HFFc6 (cell line): ENCODE measurements at regions not wholly inside any gene's neighbourhood (a gene's known extent, or its start where the extent isn't known, plus 50 kb on each side); places are given as distances from the start of the nearest gene placed in this dataset.
"Not testable (repeated sequence)": the region's sequence is repeated elsewhere in the genome, so short reads cannot be mapped to it uniquely, and the experiment has no call there.

Experiments used
- DNase-seq: peaks from one replicate; pipeline ENCODE4 v3.0.0-alpha.2; 2018
- H3K27ac Mint-ChIP-seq: 2 replicates; pipeline ENCODE4 v1.8.0; 2020; ENCODE audit warnings: mild to moderate bottlenecking, mixed read lengths
- H3K27me3 Mint-ChIP-seq: 2 replicates; pipeline ENCODE4 v1.8.0; 2021; ENCODE audit warnings: mild to moderate bottlenecking, moderate library complexity, mixed read lengths; ENCODE audit not compliant: insufficient read depth
- H3K36me3 Mint-ChIP-seq: 2 replicates; pipeline ENCODE4 v1.8.0; 2021; ENCODE audit warnings: low read depth, mixed read lengths
- H3K4me1 Mint-ChIP-seq: 2 replicates; pipeline ENCODE4 v1.8.0; 2020; ENCODE audit warnings: low read depth, mixed read lengths
- H3K4me3 Mint-ChIP-seq: 2 replicates; pipeline ENCODE4 v1.8.0; 2020; ENCODE audit warnings: mild to moderate bottlenecking, moderate library complexity, mixed read lengths
- H3K9me3 Mint-ChIP-seq: 2 replicates; pipeline ENCODE4 v1.8.0; 2020; ENCODE audit warnings: mild to moderate bottlenecking, mixed read lengths
- CTCF ChIP-seq: fragments of 200-600 bp; sonication (generic); IDR thresholded peaks from 2 replicates; pipeline ENCODE4 v1.5.0; 2021; ENCODE audit warnings: antibody characterized with exemption, mild to moderate bottlenecking

GRCh38 chr1:112849425-112850033, 106.5 kb downstream of the SLC16A1 start:
- no peak for TF ChIP-seq CTCF
- peaks cover 39% of the 10 kb centered on the region for H3K4me1 Mint-ChIP-seq
- H3K27me3 Mint-ChIP-seq: peaks cover 5% of the 10 kb centered on the region
- peak overlapping the region; percentile 83 for H3K4me3 Mint-ChIP-seq
- H3K27ac Mint-ChIP-seq: peak overlapping the region; percentile 61; the same call in 1 of the 2 replicates
- H3K9me3 Mint-ChIP-seq: peaks cover 10% of the 10 kb centered on the region
- DNase-seq: no peak
- H3K36me3 Mint-ChIP-seq: peaks cover 13% of the 10 kb centered on the region

GRCh38 chr1:112841825-112842224, 114.2 kb downstream of the SLC16A1 start:
- TF ChIP-seq CTCF: no peak
- no peak overlapping the region for H3K4me3 Mint-ChIP-seq
- H3K27me3 Mint-ChIP-seq: peaks cover 1% of the 10 kb centered on the region; the same call in 1 of the 2 replicates
- H3K27ac Mint-ChIP-seq: no peak overlapping the region
- no peaks in the 10 kb centered on the region for H3K9me3 Mint-ChIP-seq
- peaks cover 11% of the 10 kb centered on the region for H3K4me1 Mint-ChIP-seq
- H3K36me3 Mint-ChIP-seq: no peaks in the 10 kb centered on the region
- no peak for DNase-seq

- Mint-ChIP-seq H3K27ac (no peak overlapping the region), H3K4me1 (peaks cover 20% of the 10 kb centered on the region), H3K27me3 (no peaks in the 10 kb centered on the region), H3K4me3 (no peak overlapping the region), H3K9me3 (no peaks in the 10 kb centered on the region), H3K36me3 (no peaks in the 10 kb centered on the region)
- DNase-seq: no peak
- TF ChIP-seq CTCF: no peak
These were observed 115.1 kb downstream of the SLC16A1 start for GRCh38 chr1:112840631-112841624.

GRCh38 chr1:112836642-112837041, 119.4 kb downstream of the SLC16A1 start:
- DNase-seq: no peak
- TF ChIP-seq CTCF: no peak
- no peak overlapping the region; the same call in 1 of the 2 replicates for H3K4me3 Mint-ChIP-seq
- no peaks in the 10 kb centered on the region for H3K36me3 Mint-ChIP-seq
- H3K9me3 Mint-ChIP-seq: no peaks in the 10 kb centered on the region
- H3K27ac Mint-ChIP-seq: no peak overlapping the region
- no peaks in the 10 kb centered on the region for H3K27me3 Mint-ChIP-seq
- peaks cover 25% of the 10 kb centered on the region for H3K4me1 Mint-ChIP-seq

- no peak overlapping the region for H3K4me3 Mint-ChIP-seq
- no peak overlapping the region for H3K27ac Mint-ChIP-seq
- peaks cover 18% of the 10 kb centered on the region for H3K4me1 Mint-ChIP-seq
- no peak for TF ChIP-seq CTCF
- no peaks in the 10 kb centered on the region for H3K27me3 Mint-ChIP-seq
- H3K9me3 Mint-ChIP-seq: no peaks in the 10 kb centered on the region
- no peaks in the 10 kb centered on the region for H3K36me3 Mint-ChIP-seq
- DNase-seq: no peak
These were observed 118.7 kb upstream of the PPM1J start for GRCh38 chr1:112833806-112834205.

GRCh38 chr1:112832259-112832658, 117.1 kb upstream of the PPM1J start:
- DNase-seq, H3K27ac Mint-ChIP-seq, H3K36me3 Mint-ChIP-seq, H3K4me3 Mint-ChIP-seq, H3K9me3 Mint-ChIP-seq, H3K27me3 Mint-ChIP-seq: not testable (repeated sequence)
- peaks cover 18% of the 10 kb centered on the region for H3K4me1 Mint-ChIP-seq

GRCh38 chr1:112829691-112830090, 114.6 kb upstream of the PPM1J start:
- H3K4me3 Mint-ChIP-seq, DNase-seq, H3K27ac Mint-ChIP-seq, H3K9me3 Mint-ChIP-seq, H3K36me3 Mint-ChIP-seq, H3K4me1 Mint-ChIP-seq, H3K27me3 Mint-ChIP-seq: not testable (repeated sequence)
